Gastroesophageal sphincter (tissue), 3 donors: ENCODE measurements at regions not wholly inside any gene's neighbourhood (a gene's known extent, or its start where the extent isn't known, plus 50 kb on each side); places are given as distances from the start of the nearest gene placed in this dataset.

Experiments used
- CTCF ChIP-seq, 4 experiments: fragments of 200-600 bp in 2 of 4; fragments of 450-650 bp in 2 of 4; sonication (generic) in 1 of 4; IDR thresholded peaks; one replicate each; pipeline ENCODE4 v1.5.1; 2017 to 2019; ENCODE audit warnings: antibody characterized with exemption in 4 of 4, mild to moderate bottlenecking in 2 of 4, moderate library complexity in 2 of 4
- EP300 ChIP-seq: sonication (generic); formaldehyde crosslinking; IDR thresholded peaks from one replicate; pipeline ENCODE4 v1.6.1; 2017; ENCODE audit warnings: antibody characterized with exemption, mild to moderate bottlenecking
- POLR2A ChIP-seq, 2 donors: fragments of 450-650 bp; IDR thresholded peaks; one replicate each; pipeline ENCODE4 v1.6.1; 2017; ENCODE audit warnings: antibody characterized with exemption in 2 of 2, mild to moderate bottlenecking in 2 of 2, moderate library complexity in 1 of 2

- TF ChIP-seq CTCF (IDR thresholded peaks at IDR 0.05) (no peak), EP300 (no peak), POLR2A (IDR thresholded peaks at IDR 0.05) (no peak)
These were observed 535.0 kb downstream of the TNS3 start for GRCh38 chr7:47046949-47047348.
